Urothelium cell line (cell line): ENCODE measurements at regions not wholly inside any gene's neighbourhood (a gene's known extent, or its start where the extent isn't known, plus 50 kb on each side); places are given as distances from the start of the nearest gene placed in this dataset.

Experiments used
- DNase-seq: peaks from one replicate; pipeline ENCODE4 v3.0.0; 2011; ENCODE audit warnings: low spot score, mixed read lengths
- FAIRE-seq: peaks from 2 replicates; lab custom pipeline; 2011; peaks lifted over from hg19 to GRCh38; lab: Jason Lieb, UNC

DNA sequence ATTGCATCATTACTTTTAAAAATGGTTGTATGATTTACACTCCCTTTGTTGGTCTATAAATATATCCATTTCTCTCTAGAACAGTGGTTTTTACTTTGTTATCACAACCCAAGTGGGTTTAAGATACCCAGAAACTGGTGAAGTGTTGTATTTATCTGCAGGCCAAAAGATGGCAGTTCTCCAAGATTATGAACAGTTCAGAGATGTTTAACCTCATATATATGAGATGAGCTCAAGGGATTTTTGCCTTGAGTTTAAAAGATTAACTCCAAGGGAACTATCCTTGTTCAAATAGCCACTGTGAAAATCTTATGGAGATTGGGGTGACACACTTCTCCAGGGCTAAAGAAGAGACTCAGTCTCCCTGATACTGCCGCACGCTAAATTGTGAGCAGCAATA, 572.6 kb downstream of the TLE4 start:
- FAIRE-seq (no peak), DNase-seq (no peak)

DNA sequence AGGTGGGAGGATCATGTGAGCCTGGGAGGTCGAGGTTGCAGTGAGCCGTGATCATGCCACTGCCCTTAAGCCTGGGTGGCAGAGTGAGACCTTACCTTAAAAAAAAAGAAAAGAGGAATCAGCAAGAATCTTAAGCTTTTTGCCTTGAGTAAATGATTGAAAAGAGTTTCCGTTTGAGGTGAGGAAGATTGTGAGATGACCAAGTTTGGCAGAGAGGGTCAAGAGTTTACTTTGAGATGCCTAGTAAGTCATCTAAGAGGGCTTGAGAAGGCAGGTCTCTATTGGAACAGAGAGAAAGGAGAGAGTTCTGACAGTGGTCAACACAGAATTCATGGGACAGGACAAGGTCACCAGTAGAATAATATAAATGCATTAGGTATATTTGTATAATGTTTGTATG, 572.1 kb downstream of the TLE4 start:
- FAIRE-seq (no peak), DNase-seq (no peak)

DNA sequence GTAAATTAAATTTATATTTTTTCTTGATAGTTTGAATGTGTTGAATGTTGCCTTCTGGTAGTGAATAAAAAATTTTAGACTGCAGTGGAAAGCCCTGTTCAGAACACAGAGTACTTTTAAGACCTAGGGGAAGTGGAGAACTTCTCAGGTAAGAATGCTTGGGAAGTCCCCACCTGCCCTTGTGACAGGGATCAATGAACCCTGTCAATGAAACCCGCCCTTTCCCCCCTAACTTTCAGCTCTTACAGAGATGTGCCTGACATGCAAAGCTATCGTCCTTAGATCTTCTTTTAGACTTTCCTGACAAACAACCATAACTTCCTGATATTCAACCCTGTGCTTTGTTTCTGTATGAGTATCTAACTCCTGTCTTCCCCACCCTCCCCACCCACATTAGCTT, 562.7 kb downstream of the TLE4 start:
- no peak for DNase-seq
- no peak for FAIRE-seq

DNA sequence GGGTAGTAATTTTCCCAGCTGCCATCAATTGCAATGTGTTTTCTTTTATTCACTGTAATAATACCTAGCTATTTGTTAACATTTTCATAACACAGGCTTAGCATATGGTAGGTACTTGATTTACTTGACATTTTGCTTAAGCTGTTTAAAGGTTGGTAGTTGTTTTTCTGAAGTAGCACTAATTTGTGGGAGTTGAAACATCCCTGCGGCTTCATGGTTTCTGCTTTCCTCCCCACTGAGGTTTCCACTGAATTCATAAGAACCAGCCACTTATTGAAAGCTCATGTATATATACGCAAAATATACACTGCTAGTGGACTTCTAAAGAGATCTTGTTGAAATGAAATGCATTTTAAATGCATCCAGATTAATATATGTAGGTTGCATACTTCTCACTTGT, 559.9 kb downstream of the TLE4 start:
- FAIRE-seq (no peak), DNase-seq (no peak)

DNA sequence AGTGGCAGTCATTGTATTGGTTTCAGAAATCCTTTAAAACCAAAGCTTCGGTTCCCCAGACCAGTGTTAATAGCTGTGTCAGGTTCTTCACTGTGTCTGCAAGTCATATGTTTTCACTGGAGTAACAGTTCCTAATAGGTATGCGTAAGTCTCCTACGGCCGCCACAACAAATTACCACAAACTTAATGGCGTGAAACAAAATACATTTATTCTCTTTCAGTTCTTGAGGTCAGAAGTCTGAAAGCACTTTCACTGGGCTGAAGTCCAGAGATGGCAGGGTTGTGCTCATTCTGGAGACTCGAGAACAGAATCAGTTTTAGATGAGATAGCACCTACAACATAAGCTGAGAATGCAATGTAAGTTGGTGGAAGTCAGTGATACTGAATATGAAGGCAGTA, 556.2 kb downstream of the TLE4 start:
- DNase-seq (no peak), FAIRE-seq (no peak)

DNA sequence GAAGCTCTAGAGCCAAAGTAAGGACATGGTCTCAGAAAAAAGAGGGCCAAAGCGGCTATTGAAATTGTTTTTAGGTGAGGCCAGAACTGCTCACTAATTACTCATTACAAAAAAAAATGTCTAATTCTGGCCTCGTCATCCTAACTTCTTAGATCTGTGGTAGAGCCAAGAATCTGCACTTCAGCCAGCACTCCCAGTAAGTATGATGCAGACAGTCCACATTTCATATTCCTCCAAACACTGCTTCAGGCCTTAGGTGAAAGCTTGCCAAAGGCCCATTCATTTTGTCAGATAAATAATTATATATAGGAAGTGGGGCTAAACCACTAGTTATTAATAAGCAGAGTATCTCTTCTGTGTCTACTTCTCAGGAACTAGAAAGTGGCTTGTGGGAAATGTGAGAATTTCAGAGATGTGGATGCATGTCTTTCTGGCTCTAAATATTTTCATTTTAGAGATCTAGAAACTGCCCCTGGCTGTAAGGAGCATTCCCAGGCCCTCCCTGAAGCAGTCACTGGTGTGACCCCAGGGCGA, 554.0 kb downstream of the TLE4 start:
- FAIRE-seq: no peak

DNA sequence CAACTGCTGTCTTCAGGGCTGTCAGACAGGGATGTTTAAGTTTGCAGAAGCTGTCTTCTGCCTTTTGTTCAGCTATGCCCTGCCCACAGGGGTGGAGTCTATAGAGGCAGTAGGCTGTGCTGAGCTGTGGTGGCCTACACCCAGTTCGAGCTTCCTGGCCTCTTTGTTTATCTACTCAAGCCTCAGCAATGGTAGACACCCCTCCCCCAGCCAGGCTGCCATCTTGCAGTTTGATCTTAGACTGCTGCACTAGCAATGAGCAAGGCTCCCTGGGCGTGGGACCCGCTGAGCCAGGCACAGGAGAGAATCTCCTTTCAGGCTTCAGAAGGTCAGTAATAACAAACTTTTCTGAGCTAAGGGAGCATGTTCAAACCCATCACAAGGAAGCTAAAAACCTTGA, 545.3 kb downstream of the TLE4 start:
- DNase-seq: no peak
- FAIRE-seq: no peak

More for the DNA sequence above, 554.0 kb downstream of the TLE4 start:
- DNase-seq: no peak

DNA sequence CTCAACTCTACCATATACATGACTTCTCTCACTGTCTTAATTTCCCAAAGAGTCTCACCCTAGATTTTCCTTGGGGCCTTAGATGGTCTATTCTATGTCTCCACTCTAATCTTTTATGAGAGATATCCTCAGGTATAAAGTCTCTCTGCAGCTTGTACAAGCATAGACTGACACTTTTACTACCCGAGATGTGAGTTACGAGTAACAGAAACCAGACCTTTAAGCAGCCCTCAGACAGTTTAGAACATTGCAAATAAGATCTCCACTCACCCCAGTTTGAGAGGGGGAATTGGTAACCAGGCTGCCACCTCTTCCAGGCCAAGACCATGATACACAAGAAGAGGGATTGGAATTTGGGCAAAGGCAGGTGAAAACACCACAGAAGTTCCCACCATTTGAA, 542.5 kb downstream of the TLE4 start:
- no peak for DNase-seq
- FAIRE-seq: no peak

DNA sequence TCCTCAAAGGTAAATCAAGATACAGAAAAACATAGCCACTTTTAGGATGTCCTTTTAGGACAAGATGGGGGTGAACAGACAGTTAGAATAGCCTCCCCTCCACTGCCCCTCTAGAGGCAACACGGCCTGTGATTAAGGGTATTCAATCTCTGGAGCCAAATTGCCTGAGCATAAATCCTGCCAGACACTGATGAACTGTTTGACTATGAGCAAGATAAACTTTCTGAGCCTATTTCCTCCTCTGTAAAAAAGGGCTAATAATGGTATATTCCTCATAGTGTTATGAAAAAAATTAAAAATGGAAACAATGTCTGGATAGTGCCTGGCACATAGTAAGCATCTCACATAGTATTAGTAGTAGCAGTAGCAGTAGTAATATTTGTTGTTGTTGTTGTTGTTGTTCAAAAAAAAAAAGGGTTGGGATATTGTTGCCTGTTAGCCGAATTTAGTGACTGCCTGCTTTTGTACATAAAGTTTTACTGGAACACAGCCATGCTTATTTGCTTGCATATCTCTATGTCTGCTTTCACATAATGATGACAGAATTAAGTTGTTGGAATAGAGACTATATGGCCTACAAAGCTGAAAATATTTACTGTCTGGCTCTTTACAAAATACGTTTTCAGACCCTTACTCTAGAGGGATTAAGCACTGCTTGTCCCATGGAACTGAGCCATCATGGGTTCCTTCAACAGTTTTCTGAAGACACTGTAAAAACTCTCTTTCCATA, 536.3 kb downstream of the TLE4 start:
- FAIRE-seq: no peak

DNA sequence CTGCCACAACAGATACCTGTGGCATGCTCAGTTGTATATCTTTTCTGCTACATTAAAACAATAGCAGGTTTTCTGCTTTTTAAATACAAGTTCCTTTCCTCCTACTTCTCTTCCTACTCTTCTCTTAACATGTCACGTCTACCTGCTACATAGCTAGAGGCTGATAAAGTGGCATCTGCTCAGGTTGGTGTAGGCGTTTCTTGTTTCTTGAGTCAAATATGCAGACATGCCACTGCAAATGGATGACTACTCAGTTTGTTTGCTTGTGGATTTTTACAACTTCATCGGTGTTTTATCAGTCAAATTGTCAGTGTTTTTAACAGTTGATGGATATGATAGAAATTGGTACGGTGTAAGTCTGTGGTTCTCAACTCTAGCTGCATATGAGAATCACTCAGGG, 525.7 kb downstream of the TLE4 start:
- FAIRE-seq: no peak

More for the DNA sequence above, 536.3 kb downstream of the TLE4 start:
- no peak for DNase-seq

DNA sequence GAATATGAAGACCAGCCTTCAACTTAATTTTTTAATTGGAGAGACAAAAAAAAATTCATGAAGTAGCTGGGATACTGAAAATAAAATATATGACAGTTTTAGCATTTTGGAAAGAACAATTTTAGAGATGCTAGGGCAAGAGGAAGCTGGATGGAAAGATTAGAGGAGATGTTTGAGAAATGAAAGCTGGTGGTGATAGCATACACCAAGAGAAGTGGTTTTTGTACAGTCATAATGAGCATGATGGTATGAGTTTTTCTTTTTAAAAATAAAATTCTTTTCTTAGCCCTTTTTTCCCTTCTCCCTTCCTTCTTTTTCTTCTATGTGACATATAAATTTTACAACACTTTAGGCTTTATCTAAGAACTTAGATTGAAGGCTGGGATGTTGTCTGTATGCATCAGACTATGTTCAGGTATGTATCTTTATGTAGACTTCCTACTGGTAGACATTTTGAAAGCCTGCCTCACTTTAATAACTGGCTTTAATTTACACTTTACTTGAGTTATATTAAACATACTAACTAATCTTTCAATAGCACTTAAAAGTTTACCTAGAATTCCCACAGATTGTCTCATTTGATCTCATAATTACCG, 522.5 kb downstream of the TLE4 start:
- DNase-seq (no peak), FAIRE-seq (no peak)

More for the DNA sequence above, 525.7 kb downstream of the TLE4 start:
- no peak for DNase-seq

DNA sequence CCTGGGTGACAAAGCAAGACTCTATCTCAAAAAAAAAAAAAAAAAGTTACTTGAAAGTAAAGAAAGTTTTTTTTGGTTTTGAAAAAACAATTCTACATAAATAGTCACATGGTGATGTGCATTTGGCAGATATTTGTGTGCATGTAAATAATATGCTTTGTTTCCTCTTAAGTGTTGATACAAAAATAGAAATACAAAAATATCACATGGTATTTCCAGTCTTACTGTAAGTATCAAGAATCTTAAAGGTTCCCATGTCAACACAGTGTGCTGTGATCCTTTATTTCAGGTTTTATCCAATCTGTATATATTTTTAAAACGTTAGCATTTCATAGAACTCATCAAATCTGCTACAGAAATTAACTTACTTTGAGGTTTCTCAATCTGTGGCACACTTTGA, 521.9 kb downstream of the TLE4 start:
- no peak for FAIRE-seq

DNA sequence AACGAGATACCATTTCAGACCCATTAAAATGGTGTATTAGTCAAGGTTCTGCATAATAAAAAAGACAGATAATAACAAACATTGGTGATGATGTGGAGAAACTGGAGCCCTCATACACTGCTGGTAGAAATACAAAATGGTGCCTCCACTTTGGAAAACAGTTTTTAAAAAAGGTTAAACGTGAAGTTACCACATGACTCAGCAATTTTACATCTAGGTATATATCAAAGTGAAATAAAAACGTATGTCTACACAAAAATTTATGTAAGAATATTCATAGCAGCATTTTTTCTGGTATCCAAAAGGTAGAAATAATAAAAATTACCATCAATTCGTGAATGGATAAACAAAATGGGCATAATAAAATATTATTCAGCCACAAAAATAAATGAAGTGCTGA, 519.8 kb downstream of the TLE4 start:
- DNase-seq (no peak), FAIRE-seq (no peak)

More for the DNA sequence above, 521.9 kb downstream of the TLE4 start:
- DNase-seq: no peak

DNA sequence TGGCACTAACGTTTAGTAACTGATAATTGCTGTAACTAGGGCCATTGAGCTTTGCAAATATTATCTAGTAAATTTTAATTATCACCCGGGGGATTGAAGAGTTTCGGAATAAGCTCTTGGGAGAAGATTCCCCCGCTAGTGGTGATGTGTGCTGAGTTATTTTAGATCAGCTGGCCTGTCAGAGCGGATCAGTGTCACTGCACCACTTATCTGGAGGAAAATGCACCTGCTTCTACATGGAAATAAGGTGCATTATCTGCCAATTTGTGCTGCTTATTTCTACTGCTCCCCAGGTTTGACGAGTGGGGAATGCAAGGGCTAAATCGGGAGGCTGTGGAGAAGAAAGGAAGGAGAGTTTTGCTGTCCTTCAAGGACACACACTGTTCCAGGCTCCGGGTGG, 518.6 kb downstream of the TLE4 start:
- FAIRE-seq (no peak), DNase-seq (no peak)

DNA sequence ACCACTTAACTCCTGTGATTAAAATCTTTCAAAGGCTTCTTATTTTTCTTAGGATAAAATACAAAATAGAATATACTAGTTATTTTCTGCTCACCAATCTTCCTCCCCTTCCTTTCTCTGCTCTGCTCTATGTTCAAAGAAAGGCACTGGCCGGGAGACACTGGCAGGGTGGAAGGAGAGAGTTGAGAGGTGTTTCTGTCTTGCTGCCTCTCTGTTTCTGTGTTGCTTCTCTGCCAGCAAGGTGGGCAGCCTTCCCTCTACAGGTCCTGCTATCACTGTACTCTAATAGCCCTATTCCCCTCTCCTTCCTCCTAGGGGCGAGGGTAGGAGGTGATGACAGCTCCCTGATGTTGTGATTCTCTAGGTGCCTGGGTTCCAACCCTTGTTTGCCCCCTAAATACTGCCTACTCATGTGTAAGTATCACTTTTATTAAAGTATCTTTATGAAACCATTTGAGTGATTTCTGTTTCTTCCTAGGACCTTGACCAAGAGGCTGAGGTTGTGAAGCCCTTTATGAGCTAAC, 515.1 kb downstream of the TLE4 start:
- FAIRE-seq (no peak), DNase-seq (no peak)

DNA sequence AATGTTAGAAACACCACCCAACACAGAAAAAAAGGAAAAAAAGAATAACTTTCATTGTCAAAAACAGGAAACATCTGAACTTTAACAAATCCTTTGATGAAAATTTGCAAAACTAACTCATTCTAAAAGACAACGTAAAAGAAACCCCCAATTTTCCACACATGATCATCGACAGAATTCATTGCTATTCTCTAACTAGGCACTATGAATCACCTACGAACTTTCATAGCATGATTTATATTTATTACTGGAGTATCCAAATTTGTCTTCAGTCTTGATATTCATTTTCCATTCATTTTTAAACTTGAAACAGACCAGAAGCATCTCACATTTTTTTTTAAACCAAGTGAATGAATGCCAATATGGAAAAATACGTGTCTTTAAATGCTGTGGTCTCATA, 514.6 kb downstream of the TLE4 start:
- DNase-seq (no peak), FAIRE-seq (no peak)

DNA sequence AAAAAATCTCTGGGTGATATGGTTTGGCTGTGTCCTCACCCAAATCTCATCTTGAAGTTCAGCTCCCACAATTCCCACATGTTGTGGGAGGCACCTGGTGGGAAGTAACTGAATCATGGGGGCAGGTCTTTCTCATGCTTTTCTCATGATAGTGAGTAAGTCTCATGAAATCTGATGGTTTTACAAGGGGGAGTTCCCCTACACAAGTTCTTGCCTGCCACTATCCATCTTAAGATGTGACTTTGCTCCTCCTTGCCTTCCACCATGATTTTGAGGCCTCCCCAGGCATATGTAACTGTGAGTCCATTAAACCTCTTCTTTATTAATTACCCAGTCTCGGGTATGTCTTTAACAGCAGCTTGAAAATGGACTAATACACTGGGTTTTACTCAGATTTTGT, 513.9 kb downstream of the TLE4 start:
- FAIRE-seq (no peak), DNase-seq (no peak)

DNA sequence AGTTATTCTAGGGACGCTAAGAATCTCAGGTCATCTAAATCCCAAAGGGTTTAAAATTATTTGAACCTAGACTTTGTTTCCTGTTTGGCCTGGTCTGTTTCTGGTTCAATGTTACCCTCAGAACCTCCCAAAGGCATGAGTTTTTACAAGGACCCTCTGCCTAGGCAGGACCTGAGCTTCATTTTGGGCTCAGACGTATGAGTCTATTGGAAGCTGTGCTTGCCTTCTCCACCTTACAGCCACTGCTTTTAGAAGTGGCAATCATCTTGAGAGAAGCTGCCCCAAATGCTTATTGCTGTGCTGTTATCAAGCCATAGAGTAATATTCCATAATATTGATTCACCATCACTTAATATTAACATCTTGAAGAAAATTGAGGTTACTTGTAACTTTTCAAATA, 510.4 kb downstream of the TLE4 start:
- DNase-seq (no peak), FAIRE-seq (no peak)

DNA sequence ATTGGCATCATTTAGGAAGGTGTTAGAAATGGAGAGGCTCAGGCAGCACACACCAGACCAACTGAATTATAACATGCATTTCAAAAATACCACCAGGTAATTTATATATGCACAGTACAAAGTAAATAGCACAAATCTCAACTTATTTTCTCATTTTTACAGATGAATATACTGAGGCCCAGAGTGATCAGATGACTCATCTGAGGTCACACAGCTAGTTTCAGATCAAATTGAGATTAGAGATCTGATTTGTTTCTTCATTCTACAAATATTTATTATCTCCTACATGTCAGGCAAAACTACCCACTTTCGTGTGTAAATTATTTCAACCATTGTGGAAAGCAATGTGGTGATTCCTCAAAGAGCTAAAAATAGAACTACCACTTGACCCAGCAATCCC, 507.1 kb downstream of the TLE4 start:
- no peak for FAIRE-seq
- DNase-seq: no peak

DNA sequence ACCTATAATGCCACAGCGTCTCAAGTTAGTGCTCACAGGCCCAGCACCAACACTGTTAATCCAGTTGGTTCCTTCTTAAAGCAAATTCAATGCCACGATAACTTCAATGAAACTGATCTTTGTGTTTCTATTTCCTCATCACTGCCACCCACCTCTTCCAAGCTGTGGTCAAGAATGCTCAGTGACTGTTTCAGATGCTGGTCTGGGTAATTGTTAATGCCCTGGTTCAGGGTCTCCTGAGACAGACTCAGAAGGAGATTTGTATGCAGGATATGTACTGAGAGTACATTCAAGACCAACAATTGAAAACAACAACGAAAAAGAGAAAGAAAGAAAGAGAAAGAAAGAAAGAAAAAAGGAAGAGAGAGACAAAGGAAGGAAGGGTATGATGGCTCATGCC, 505.3 kb downstream of the TLE4 start:
- DNase-seq (no peak), FAIRE-seq (no peak)

DNA sequence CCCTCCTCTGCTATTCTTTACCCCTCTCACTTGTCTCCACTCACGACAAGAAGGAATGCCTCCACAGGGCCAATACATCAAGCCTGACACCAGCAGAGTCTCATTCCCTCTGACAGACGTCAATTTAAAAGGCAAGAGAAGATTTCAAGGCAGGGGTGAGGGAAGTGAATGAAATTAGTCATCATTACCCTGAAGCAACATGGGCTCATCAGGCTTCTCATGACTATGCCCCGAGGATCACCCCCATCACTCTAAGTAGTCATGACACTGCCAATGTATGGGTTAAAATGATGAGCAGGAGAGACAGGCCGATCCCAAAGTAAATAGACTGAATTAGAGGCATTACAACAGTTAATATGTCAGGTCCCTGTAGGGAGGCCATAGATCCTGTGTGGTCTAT, 504.4 kb downstream of the TLE4 start:
- FAIRE-seq: no peak
- no peak for DNase-seq

DNA sequence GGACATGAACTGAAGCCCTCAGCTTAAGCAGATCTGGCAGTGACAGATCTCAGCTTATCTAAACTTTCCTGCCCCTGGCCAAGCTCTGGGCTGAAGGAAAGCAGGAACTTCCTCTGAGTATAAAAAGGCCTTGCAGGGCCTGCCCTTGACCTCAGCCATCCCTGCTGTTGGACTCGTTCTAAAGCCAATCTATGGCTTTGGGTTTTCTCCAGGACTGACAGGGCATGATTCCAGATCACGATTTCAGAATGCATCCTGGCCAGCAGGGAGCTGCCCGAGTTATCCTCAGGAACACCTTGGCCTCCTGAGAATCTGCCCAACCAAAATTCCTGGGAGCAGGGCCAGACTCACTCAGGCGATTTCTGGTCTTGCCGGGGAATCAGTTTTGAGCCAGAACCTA, 502.7 kb downstream of the TLE4 start:
- DNase-seq (no peak), FAIRE-seq (no peak)
